SK-N-SH (cell line): ENCODE measurements at regions not wholly inside any gene's neighbourhood (a gene's known extent, or its start where the extent isn't known, plus 50 kb on each side); places are given as distances from the start of the nearest gene placed in this dataset.

Experiments used
- RAD21 ChIP-seq: IDR thresholded peaks from 2 replicates; pipeline ENCODE4 v1.6.1; 2012; ENCODE audit warnings: mild to moderate bottlenecking, low read length
- TF ChIP-seq, protein P1 (sequence below): fragments of 200-600 bp; sonication (generic); IDR thresholded peaks from 2 replicates; pipeline ENCODE4 v1.6.1; 2017; ENCODE audit warnings: antibody characterized with exemption, mild to moderate bottlenecking, moderate library complexity

DNA sequence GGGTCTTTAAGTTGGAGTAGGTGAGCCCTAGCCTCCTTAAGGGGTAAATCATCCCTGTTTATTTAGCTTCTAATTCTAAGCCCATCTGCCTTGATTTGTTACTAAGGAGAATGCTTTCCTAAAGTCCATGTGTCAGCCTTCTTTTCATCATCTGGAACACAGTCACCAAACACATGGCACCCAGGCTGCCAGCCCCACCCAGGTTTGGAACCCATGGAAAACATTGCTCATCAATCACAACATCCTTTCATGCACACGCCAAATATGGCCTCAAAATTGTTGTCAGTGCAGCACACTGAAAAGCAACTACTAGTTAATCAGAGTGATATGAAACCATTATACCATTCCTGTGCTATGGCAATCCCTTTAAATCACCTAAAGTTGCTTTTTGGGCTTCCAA lies 386.7 kb upstream of the ESRRG start:
- TF ChIP-seq, protein P1, sequence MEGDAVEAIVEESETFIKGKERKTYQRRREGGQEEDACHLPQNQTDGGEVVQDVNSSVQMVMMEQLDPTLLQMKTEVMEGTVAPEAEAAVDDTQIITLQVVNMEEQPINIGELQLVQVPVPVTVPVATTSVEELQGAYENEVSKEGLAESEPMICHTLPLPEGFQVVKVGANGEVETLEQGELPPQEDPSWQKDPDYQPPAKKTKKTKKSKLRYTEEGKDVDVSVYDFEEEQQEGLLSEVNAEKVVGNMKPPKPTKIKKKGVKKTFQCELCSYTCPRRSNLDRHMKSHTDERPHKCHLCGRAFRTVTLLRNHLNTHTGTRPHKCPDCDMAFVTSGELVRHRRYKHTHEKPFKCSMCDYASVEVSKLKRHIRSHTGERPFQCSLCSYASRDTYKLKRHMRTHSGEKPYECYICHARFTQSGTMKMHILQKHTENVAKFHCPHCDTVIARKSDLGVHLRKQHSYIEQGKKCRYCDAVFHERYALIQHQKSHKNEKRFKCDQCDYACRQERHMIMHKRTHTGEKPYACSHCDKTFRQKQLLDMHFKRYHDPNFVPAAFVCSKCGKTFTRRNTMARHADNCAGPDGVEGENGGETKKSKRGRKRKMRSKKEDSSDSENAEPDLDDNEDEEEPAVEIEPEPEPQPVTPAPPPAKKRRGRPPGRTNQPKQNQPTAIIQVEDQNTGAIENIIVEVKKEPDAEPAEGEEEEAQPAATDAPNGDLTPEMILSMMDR: no peak
- TF ChIP-seq RAD21: no peak
